Neural cell (in vitro differentiated cells): ENCODE measurements at regions not wholly inside any gene's neighbourhood (a gene's known extent, or its start where the extent isn't known, plus 50 kb on each side); places are given as distances from the start of the nearest gene placed in this dataset.

Experiments
- H2AFZ ChIP-seq: fragments of 200-600, 300-800 bp; sonication (generic), shearing (Covaris generic); 2 replicates; pipeline ENCODE4 v1.6.0; 2014; ENCODE audit warnings: low read depth, mild to moderate bottlenecking, antibody characterized with exemption, low read length, moderate library complexity
- H3F3A ChIP-seq: fragments of 200-600 bp; shearing (Covaris generic); 2 replicates; pipeline ENCODE4 v1.6.1; 2016; ENCODE audit warnings: mild to moderate bottlenecking, moderate library complexity, mixed read lengths, antibody characterized with exemption, low read length; ENCODE audit not compliant: insufficient read depth, poor library complexity, severe bottlenecking
- H3K27ac ChIP-seq: fragments of 200-600, 300-800 bp; sonication (generic), shearing (Covaris generic); 2 replicates; pipeline ENCODE4 v1.5.1; 2014; ENCODE audit warnings: mild to moderate bottlenecking, low read length, moderate library complexity
- H3K27me3 ChIP-seq: fragments of 300-800, 200-600 bp; sonication (generic), shearing (Covaris generic); 2 replicates; pipeline ENCODE4 v1.6.0; 2014; ENCODE audit warnings: mild to moderate bottlenecking, low read depth, low read length, moderate library complexity; ENCODE audit not compliant: insufficient read depth
- H3K36me3 ChIP-seq: fragments of 300-800, 200-600 bp; sonication (generic), shearing (Covaris generic); 2 replicates; pipeline ENCODE4 v1.5.1; 2014; ENCODE audit warnings: mild to moderate bottlenecking, antibody characterized with exemption, low read length, moderate library complexity; ENCODE audit not compliant: insufficient read depth
- H3K4me2 ChIP-seq: fragments of 300-800, 200-600 bp; sonication (generic), shearing (Covaris generic); 2 replicates; pipeline ENCODE4 v1.6.0; 2014; ENCODE audit warnings: mild to moderate bottlenecking, low read length
- H3K4me3 ChIP-seq: fragments of 300-800, 200-600 bp; sonication (generic), shearing (Covaris generic); 2 replicates; pipeline ENCODE4 v1.5.1; 2014; ENCODE audit warnings: mild to moderate bottlenecking, low read length, moderate library complexity
- H3K79me2 ChIP-seq: fragments of 200-600 bp; shearing (Covaris generic); replicated peaks from 2 replicates; pipeline ENCODE4 v1.6.0; 2014; ENCODE audit warnings: mild to moderate bottlenecking, low read length, moderate library complexity; ENCODE audit not compliant: insufficient read depth
- H3K9ac ChIP-seq: fragments of 300-800, 200-600 bp; sonication (generic), shearing (Covaris generic); 2 replicates; pipeline ENCODE4 v1.6.1; 2016; ENCODE audit warnings: mild to moderate bottlenecking, low read length, mixed read lengths
- H3K9me2 ChIP-seq: fragments of 200-600 bp; shearing (Covaris generic); 2 replicates; pipeline ENCODE4 v1.6.1; 2016; ENCODE audit warnings: mild to moderate bottlenecking, low read length, mixed read lengths; ENCODE audit not compliant: insufficient read depth
- H3K9me3 ChIP-seq: fragments of 200-600, 300-800 bp; sonication (generic), shearing (Covaris generic); 2 replicates; pipeline ENCODE4 v1.6.1; 2016; ENCODE audit warnings: mild to moderate bottlenecking, mixed run types, low read length, moderate library complexity, mixed read lengths
- H4K20me1 ChIP-seq: fragments of 200-600 bp; shearing (Covaris generic); 2 replicates; pipeline ENCODE4 v1.6.1; 2016; ENCODE audit warnings: mild to moderate bottlenecking, mixed run types; ENCODE audit not compliant: insufficient read depth
- CTCF ChIP-seq: fragments of 450-650 bp; IDR thresholded peaks from 2 replicates; pipeline ENCODE4 v1.5.1; 2014; ENCODE audit warnings: antibody characterized with exemption, mild to moderate bottlenecking, moderate library complexity; ENCODE audit not compliant: poor library complexity, severe bottlenecking
- EP300 ChIP-seq: fragments of 450-650 bp; conservative IDR thresholded peaks from 2 replicates; pipeline ENCODE4 v1.6.1; 2014; ENCODE audit warnings: antibody characterized with exemption, mild to moderate bottlenecking, moderate library complexity; ENCODE audit not compliant: poor library complexity, severe bottlenecking
- EZH2 ChIP-seq: fragments of 200-600, 300-800 bp; shearing (Covaris generic), sonication (generic); IDR thresholded peaks from 2 replicates; pipeline ENCODE4 v1.6.1; 2014; ENCODE audit warnings: antibody characterized with exemption, low read length, borderline replicate concordance, mild to moderate bottlenecking; ENCODE audit not compliant: insufficient read depth, poor library complexity, severe bottlenecking
- MXI1 ChIP-seq: fragments of 450-650 bp; conservative IDR thresholded peaks from 2 replicates; pipeline ENCODE4 v1.6.1; 2014; ENCODE audit warnings: antibody characterized with exemption, mild to moderate bottlenecking; ENCODE audit not compliant: poor library complexity, severe bottlenecking
- POLR2AphosphoS5 ChIP-seq: IDR thresholded peaks from 2 replicates; pipeline ENCODE4 v1.6.1; 2012
- RAD21 ChIP-seq: fragments of 450-650 bp; conservative IDR thresholded peaks from 2 replicates; pipeline ENCODE4 v1.6.1; 2014; ENCODE audit warnings: antibody characterized with exemption, mild to moderate bottlenecking, moderate library complexity
- REST ChIP-seq: IDR thresholded peaks from 2 replicates; pipeline ENCODE4 v1.6.1; 2012; ENCODE audit warnings: borderline replicate concordance
- SMC3 ChIP-seq: fragments of 450-650 bp; conservative IDR thresholded peaks from 2 replicates; pipeline ENCODE4 v1.6.1; 2014; ENCODE audit warnings: antibody characterized with exemption, mild to moderate bottlenecking, moderate library complexity; ENCODE audit not compliant: poor library complexity
- TAF1 ChIP-seq: IDR thresholded peaks from 2 replicates; pipeline ENCODE4 v1.6.1; 2012; ENCODE audit warnings: low read depth

GRCh38 chr1:195820925-195821324, 787.3 kb downstream of the KCNT2 start:
- TF ChIP-seq EZH2 (no peak), RAD21 (no peak), SMC3 (no peak), EP300 (no peak), REST (no peak), CTCF (no peak), MXI1 (no peak), TAF1 (no peak), POLR2AphosphoS5 (no peak)

GRCh38 chr1:195806060-195806459, 802.2 kb downstream of the KCNT2 start:
- no peak overlapping the region for H3K9ac ChIP-seq
- H3K9me3 ChIP-seq, result no peaks in the 10 kb centered on the region
- H3K36me3 ChIP-seq, result no peaks in the 10 kb centered on the region
- H4K20me1 ChIP-seq, result no peaks in the 10 kb centered on the region
- no peaks in the 10 kb centered on the region for H3K79me2 ChIP-seq
- TF ChIP-seq SMC3, result no peak
- TF ChIP-seq RAD21, result no peak
- TF ChIP-seq EZH2, result no peak
- no peak for TF ChIP-seq MXI1
- H3K4me3 ChIP-seq, result no peak overlapping the region
- no peak overlapping the region for H2AFZ ChIP-seq
- H3K4me2 ChIP-seq, result no peak overlapping the region
- no peaks in the 10 kb centered on the region for H3K27me3 ChIP-seq
- H3K9me2 ChIP-seq, result no peaks in the 10 kb centered on the region
- H3K27ac ChIP-seq, result no peak overlapping the region
- no peaks in the 10 kb centered on the region for H3F3A ChIP-seq

More at GRCh38 chr1:195820925-195821324, 787.3 kb downstream of the KCNT2 start:
- Histone ChIP-seq H3K9ac (no peak overlapping the region), H3K27ac (no peak overlapping the region), H2AFZ (no peak overlapping the region), H3K36me3 (no peaks in the 10 kb centered on the region), H4K20me1 (no peaks in the 10 kb centered on the region), H3K9me2 (no peaks in the 10 kb centered on the region), H3K27me3 (no peaks in the 10 kb centered on the region), H3K9me3 (peaks cover 3% of the 10 kb centered on the region), H3K4me2 (no peak overlapping the region), H3K79me2 (no peaks in the 10 kb centered on the region), H3K4me3 (no peak overlapping the region), H3F3A (no peaks in the 10 kb centered on the region)

- H2AFZ ChIP-seq, result no peak overlapping the region
- TF ChIP-seq REST (no peak), RAD21 (peak; percentile 66), POLR2AphosphoS5 (no peak), SMC3 (peak; percentile 60), MXI1 (no peak), EZH2 (no peak), CTCF (peak; percentile 54)
- no peaks in the 10 kb centered on the region for H3F3A ChIP-seq
- no peaks in the 10 kb centered on the region for H3K27me3 ChIP-seq
- no peaks in the 10 kb centered on the region for H4K20me1 ChIP-seq
- H3K79me2 ChIP-seq, result no peaks in the 10 kb centered on the region
- no peak overlapping the region for H3K4me2 ChIP-seq
- no peak overlapping the region for H3K9ac ChIP-seq
- no peaks in the 10 kb centered on the region for H3K36me3 ChIP-seq
- no peaks in the 10 kb centered on the region for H3K9me2 ChIP-seq
- H3K4me3 ChIP-seq, result no peak overlapping the region
- H3K27ac ChIP-seq, result no peak overlapping the region
- H3K9me3 ChIP-seq, result no peaks in the 10 kb centered on the region
These were observed 803.7 kb downstream of the KCNT2 start for GRCh38 chr1:195804547-195804946.
